ENCODE measurements at regions not wholly inside any gene's neighbourhood (a gene's known extent, or its start where the extent isn't known, plus 50 kb on each side); places are given as distances from the start of the nearest gene placed in this dataset.

DNA sequence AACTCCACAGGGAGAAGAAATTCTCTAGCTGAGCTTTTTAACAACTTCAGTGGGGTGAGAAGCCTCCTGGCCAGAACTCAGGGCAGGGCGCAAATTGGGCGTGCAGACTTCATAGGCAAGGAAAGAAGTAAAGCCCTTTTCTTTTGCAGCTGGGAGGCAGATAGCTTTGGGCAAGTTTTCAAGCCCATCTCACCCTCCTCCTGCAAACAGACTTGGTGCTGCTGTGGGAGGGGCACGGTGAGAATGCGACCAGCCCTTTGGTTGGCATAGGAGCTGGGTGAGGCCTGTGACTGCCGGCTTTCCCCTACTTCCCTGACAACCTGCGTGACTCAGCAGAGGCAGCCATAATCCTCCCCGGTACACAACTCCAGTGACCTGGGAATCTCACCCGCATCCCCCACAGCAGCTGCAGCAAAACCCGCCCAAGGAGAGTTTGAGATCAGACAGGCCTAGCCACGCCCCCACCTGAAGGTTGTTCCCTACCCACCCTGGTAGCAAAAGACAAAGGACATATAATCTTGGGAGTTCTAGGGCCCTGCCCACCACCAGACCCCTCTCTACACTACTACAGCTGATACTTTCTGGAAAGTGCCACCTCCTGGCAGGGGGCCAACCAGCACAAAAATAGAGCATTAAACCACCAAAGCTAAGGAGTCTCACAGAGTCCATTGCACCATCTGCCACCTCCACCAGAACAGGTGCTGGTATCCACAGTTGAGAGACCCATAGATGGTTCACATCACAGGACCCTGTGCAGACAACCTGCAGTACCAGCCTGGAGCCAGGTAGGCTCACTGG lies 195.5 kb upstream of the CCL2 start (continued):
- TF ChIP-seq ZNF530 (CRISPR knock-in tag; IDR thresholded peaks at IDR 0.05; ENCODE audit: low read depth) (no peak), SP1 (IDR thresholded peaks at IDR 0.05) (no peak), SP1 (CRISPR knock-in tag; IDR thresholded peaks at IDR 0.05) (no peak)
- TF ChIP-seq, protein P1, sequence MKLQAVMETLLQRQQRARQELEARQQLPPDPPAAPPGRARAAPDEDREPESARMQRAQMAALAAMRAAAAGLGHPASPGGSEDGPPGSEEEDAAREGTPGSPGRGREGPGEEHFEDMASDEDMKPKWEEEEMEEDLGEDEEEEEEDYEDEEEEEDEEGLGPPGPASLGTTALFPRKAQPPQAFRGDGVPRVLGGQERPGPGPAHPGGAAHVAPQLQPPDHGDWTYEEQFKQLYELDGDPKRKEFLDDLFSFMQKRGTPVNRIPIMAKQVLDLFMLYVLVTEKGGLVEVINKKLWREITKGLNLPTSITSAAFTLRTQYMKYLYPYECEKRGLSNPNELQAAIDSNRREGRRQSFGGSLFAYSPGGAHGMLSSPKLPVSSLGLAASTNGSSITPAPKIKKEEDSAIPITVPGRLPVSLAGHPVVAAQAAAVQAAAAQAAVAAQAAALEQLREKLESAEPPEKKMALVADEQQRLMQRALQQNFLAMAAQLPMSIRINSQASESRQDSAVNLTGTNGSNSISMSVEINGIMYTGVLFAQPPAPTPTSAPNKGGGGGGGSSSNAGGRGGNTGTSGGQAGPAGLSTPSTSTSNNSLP (IDR thresholded peaks at IDR 0.05; ENCODE audit: low read depth, low read length) = no peak

DNA sequence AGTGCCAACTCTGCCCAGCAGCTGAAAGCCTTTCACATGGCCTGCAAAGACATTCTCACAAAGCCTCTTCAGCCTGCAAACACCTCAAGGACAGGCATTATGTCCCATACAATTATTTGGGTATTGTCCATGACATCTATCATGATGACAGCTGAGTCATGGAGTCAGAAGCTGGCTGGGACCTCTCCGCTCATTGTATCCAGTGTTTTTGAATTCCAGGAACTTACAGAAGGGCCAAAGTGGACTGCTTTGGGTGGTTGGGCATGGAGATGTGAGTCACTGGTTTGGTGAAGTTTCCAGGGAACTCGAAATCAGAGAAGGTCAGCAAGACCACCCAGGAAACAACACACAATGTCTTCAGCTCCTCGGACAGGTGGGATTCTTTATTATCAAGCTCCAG lies 188.6 kb upstream of the CCL2 start:
- FAIRE-seq (no peak), DNase-seq (ENCODE audit: low spot score) (no peak), ATAC-seq (no peak)
- 3% methylated on average over 3 of the region's 3 CpGs for WGBS (ENCODE audit: low lambda C conversion rate)
- Histone ChIP-seq H3K79me2 (ENCODE audit: insufficient read depth, low read length) (no peaks in the 10 kb centered on the region), H4K20me1 (ENCODE audit: insufficient read depth, low read length) (no peaks in the 10 kb centered on the region), H2AFZ (ENCODE audit: low read length) (no peak overlapping the region), H3K4me2 (ENCODE audit: low read depth, low read length) (no peak overlapping the region), H3K4me3 (replicated peaks in 1 of 3; ENCODE audit: insufficient read depth in 1 of 3, low read depth in 2 of 3, low read length in 3 of 3) (no peak overlapping the region), H3K27me3 (ENCODE audit: control insufficient read depth in 1 of 2, insufficient read depth in 2 of 2, low read length in 2 of 2) (no peaks in the 10 kb centered on the region; a peak in 1 of 5 replicates), H3K27ac (ENCODE audit: extremely low read length, insufficient read depth, low read length) (no peak overlapping the region), H3K4me1 (ENCODE audit: insufficient read depth, low read length) (no peaks in the 10 kb centered on the region), H3K9me3 (ENCODE audit: low read length) (peaks cover 11% of the 10 kb centered on the region; the same call in 1 of the 2 replicates), H3K36me3 (replicated peaks in 1 of 2; ENCODE audit: control insufficient read depth in 1 of 2, insufficient read depth in 2 of 2, low read length in 2 of 2) (no peaks in the 10 kb centered on the region), H3K9ac (ENCODE audit: insufficient read depth, low read depth, low read length) (no peak overlapping the region)
- in situ Hi-C loops (cut with HindIII; ENCODE audit: extremely low pct_ligation_motif_present, low pct_unique_long_range_greater_than_20kb) (no loop called here), intact Hi-C loops (cut with micrococcal nuclease; ENCODE audit: unreplicated experiment) (no loop called here)
- CTCF ChIA-PET (ENCODE audit: low intra/inter-chr PET ratio, low total read pairs) = no interaction called here
- POLR2A ChIA-PET = no interaction called here
- BruUV-seq (replicated peaks) = no TSS peak
- TF ChIP-seq ZSCAN25 (CRISPR knock-in tag; IDR thresholded peaks at IDR 0.05) = no peak
- TF ChIP-seq, protein P2, sequence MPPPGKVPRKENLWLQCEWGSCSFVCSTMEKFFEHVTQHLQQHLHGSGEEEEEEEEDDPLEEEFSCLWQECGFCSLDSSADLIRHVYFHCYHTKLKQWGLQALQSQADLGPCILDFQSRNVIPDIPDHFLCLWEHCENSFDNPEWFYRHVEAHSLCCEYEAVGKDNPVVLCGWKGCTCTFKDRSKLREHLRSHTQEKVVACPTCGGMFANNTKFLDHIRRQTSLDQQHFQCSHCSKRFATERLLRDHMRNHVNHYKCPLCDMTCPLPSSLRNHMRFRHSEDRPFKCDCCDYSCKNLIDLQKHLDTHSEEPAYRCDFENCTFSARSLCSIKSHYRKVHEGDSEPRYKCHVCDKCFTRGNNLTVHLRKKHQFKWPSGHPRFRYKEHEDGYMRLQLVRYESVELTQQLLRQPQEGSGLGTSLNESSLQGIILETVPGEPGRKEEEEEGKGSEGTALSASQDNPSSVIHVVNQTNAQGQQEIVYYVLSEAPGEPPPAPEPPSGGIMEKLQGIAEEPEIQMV (CRISPR knock-in tag; IDR thresholded peaks at IDR 0.05; ENCODE audit: low read depth) = no peak
- TF ChIP-seq, protein P3, sequence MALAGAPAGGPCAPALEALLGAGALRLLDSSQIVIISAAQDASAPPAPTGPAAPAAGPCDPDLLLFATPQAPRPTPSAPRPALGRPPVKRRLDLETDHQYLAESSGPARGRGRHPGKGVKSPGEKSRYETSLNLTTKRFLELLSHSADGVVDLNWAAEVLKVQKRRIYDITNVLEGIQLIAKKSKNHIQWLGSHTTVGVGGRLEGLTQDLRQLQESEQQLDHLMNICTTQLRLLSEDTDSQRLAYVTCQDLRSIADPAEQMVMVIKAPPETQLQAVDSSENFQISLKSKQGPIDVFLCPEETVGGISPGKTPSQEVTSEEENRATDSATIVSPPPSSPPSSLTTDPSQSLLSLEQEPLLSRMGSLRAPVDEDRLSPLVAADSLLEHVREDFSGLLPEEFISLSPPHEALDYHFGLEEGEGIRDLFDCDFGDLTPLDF (CRISPR knock-in tag; IDR thresholded peaks at IDR 0.05) = no peak
- TF ChIP-seq, protein P4, sequence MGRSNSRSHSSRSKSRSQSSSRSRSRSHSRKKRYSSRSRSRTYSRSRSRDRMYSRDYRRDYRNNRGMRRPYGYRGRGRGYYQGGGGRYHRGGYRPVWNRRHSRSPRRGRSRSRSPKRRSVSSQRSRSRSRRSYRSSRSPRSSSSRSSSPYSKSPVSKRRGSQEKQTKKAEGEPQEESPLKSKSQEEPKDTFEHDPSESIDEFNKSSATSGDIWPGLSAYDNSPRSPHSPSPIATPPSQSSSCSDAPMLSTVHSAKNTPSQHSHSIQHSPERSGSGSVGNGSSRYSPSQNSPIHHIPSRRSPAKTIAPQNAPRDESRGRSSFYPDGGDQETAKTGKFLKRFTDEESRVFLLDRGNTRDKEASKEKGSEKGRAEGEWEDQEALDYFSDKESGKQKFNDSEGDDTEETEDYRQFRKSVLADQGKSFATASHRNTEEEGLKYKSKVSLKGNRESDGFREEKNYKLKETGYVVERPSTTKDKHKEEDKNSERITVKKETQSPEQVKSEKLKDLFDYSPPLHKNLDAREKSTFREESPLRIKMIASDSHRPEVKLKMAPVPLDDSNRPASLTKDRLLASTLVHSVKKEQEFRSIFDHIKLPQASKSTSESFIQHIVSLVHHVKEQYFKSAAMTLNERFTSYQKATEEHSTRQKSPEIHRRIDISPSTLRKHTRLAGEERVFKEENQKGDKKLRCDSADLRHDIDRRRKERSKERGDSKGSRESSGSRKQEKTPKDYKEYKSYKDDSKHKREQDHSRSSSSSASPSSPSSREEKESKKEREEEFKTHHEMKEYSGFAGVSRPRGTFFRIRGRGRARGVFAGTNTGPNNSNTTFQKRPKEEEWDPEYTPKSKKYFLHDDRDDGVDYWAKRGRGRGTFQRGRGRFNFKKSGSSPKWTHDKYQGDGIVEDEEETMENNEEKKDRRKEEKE (IDR thresholded peaks at IDR 0.05) = no peak
- no peak for TF ChIP-seq CBFB (CRISPR knock-in tag; IDR thresholded peaks at IDR 0.05)
- TF ChIP-seq, protein P5, sequence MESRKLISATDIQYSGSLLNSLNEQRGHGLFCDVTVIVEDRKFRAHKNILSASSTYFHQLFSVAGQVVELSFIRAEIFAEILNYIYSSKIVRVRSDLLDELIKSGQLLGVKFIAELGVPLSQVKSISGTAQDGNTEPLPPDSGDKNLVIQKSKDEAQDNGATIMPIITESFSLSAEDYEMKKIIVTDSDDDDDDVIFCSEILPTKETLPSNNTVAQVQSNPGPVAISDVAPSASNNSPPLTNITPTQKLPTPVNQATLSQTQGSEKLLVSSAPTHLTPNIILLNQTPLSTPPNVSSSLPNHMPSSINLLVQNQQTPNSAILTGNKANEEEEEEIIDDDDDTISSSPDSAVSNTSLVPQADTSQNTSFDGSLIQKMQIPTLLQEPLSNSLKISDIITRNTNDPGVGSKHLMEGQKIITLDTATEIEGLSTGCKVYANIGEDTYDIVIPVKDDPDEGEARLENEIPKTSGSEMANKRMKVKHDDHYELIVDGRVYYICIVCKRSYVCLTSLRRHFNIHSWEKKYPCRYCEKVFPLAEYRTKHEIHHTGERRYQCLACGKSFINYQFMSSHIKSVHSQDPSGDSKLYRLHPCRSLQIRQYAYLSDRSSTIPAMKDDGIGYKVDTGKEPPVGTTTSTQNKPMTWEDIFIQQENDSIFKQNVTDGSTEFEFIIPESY (CRISPR knock-in tag; IDR thresholded peaks at IDR 0.05) = no peak
- TF ChIP-seq, protein P6, sequence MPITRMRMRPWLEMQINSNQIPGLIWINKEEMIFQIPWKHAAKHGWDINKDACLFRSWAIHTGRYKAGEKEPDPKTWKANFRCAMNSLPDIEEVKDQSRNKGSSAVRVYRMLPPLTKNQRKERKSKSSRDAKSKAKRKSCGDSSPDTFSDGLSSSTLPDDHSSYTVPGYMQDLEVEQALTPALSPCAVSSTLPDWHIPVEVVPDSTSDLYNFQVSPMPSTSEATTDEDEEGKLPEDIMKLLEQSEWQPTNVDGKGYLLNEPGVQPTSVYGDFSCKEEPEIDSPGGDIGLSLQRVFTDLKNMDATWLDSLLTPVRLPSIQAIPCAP (CRISPR knock-in tag; IDR thresholded peaks at IDR 0.05; ENCODE audit: low read depth) = no peak

Measured in HepG2 (cell line).